Fibroblast of skin of back (primary cell): ENCODE measurements at regions not wholly inside any gene's neighbourhood (a gene's known extent, or its start where the extent isn't known, plus 50 kb on each side); places are given as distances from the start of the nearest gene placed in this dataset.
A peak's percentile ranks its signal among the peaks of the same experiment; 100 is the strongest.

Source experiments
- DNase-seq: peaks from one replicate; pipeline ENCODE4 v3.0.0-alpha.2; 2013

DNA sequence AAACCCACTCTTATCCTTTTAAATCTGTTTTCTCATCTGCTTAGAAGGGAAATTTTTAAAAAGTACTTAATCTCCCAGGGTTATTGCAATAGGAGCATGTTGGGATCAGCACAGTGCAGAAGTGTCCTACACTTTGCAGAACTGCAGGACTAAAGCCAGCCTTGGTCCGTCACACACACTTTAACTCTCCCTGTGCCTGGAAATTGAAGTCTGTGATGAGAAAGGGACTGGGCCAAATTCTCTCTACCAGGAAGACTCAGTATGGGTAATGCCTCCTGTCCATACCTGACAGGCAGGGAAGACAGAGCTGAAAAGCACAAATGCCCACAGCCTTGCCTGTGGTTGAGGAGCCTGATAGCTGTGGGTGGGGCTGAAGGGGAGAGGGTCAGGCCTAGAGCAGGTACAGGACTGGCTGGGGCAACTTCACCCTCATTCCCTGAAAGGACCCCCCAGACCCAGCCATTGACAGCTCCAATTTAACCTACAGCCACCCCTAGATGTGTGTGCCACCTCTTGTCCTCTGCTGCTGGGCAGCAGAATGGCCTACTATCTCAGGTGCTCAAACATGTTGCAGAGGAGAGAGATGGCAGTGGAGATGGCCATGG, 377.2 kb upstream of the KLHL29 start:
- DNase-seq, result no peak

DNA sequence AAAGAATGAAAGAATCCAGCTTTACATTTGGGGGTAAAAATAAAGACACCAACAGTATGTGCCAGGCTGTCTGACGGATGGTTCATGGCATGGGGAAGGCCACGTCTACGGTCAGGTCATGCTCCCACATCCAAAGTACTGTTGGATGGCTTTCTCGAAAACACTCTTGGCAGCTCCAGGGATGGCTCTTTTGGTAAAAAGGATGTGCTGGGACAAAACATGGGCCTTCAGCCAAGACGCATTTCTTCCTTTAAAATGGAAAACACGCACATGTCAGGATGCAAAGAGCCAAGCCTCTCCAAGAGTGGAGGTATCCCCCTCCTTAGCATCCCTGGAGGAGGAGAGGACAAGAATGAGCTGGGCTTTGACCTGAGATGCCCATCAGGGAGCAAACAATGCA, 376.5 kb upstream of the KLHL29 start:
- no peak for DNase-seq

DNA sequence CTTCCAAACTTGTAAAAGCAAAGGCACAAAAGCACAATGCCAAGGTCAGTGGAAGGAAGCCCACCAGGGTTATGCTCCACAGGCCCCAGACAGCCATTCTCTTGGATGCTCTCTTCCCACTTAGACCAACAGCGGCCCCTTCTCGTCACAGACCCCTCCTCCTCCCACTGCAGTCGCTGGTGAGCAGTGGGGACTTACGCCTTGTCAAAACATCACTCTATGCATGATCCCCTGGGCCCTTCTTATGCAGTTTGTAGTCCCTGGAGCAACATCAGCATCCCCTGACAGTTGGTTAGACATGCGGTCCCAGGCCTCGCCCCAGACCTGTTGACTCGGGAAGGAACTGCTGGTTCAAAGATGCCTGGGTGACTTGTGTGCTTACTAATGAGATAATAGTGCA, 376.0 kb upstream of the KLHL29 start:
- DNase-seq, result no peak

DNA sequence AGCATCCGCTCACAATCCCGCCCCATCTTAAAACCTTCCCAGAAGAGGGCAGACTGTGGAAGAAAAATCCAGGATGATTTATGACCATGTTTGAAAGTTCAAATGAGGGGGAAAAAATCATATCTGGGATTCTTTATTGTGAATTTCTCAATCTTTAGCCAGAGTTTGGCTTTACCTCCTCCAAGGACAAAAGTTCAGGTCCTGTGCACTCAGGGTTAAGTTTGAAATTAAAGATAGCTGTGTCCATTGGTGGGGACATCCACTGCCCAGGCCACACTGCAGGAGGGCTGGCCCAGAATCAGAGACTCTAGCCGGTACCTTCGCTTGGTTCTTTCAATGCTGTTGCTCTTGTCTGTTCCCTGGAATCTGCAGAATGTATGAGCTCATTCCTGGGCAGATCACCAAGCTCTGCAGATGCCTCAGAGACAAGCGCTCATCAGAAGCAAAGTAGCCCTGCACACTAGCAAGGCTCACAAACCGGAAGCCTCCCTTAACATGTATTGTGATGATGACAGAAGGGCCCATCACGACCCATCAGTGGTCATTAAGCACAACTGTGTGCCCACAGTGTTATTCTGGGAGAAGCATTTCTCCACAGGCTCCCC, 375.3 kb upstream of the KLHL29 start:
- DNase-seq, result peak; percentile 84

DNA sequence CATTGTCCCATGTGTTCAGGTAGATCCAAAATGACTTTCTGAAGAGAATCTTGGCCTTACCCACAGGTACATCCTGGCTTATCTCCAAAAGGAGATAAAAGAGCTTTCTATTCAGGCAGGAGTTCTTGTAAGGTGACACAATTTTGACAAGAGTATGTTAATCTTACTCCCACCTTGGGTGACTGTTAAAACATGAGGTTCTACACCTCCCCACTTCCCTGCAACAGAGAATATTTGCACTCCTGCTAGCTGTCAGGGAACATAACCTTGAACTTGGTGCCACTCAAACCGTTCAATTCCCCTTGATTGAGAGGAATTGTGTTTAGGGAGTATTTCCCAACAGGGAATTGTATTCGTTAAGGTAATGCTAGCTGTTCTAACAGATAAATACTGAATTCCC, 372.5 kb upstream of the KLHL29 start:
- DNase-seq, result no peak

DNA sequence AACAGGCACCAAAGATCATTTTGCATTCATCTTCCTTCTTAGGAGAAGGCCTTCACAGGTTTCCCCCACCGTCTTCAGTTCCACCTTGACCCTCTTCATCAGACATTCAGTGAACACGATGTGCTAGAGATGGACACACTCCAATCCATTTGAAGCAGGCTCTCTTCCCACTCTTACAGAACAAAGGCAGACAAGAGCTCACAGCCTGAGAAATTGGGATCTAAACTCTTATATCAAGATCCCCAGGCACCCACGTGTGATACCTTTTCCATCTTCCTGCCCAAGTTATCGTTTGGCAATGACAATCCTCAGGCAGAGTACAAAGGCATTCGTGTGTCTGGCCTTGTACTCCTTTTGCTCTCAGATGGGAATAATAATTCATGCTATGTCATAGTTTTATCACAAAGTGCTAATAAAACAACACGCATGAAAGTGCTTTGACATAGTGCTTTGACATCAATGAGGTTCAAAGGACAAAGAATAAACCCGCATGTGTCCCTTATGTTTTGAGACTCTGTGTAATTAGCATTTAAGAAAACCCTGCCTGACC, 369.3 kb upstream of the KLHL29 start:
- no peak for DNase-seq

DNA sequence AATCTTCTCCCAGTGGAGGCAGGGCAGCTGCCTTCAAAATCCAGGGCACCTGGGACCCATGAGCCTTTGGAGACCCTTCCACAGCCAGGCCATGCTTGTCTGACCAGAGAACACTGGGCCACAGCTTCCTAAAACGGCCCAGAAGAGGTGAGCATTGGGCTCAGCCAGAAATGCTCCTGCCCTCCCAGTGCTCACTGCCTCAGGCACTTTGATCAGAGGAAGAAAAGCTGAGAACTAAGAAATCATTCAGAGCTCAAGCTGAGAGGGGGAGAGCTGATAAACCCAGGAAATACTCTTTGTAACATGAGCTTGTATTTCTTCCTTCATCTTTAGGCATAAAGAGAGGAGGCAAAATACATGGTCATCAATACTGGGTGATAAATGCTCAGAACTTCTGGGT, 365.5 kb upstream of the KLHL29 start:
- DNase-seq, result no peak

- no peak for DNase-seq
These were observed 364.3 kb upstream of the KLHL29 start for GRCh38 chr2:23020659-23021058.

DNA sequence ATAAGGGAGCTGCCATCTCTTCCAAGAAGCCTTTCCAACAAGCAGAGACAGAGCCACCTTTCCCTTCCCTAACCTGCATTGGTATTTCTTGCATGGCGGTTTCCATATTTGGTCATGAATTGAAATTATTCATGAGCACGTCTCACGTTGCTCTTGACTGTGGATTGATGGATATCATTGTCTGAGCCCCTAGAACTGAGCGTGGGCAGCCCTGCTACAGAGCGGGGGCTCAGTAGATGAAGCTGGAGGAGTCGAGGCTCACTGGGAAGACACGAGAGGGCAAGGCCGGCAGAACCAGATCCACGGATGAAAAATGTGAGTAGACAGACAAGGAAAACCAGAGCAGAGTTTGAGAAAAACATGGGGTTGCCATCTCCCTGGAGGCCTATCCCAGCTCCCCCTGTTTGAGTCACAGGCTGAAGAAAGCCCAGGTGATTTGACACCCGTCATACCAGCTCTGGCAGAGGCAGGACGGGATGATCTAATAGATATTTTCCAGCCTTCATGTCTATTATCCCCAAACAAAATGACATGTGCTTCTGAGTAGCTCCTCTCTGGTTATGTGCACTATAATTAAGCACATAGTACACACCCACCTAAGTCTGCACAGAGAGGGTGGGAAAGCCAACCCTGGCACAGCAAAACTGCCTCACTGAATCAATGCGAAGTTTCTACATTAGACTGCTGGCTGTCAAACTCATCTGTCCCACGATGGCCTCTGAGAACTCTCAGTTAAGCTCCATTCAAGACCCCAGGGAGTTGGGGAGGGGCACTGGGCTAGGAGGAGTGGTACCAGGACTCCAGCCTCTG, 363.5 kb upstream of the KLHL29 start:
- no peak for DNase-seq

DNA sequence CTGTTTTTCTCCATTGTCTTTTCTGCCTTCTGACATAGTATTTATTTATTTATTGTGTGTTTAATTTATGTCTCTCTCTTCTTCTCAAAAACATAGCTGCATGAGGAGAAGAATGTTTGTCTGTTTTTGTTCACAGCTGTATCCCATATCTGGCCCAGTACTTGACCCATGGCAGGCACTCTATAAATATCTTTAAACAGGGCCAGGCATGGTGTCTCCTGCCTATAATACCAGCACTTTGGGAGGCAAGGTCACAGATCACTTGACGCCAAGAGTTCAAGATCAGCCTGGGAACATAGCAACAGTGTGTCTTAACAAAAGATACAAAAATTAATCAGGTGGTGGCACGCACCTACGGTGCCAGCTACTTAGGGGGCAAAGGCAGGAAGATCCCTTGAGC, 361.3 kb upstream of the KLHL29 start:
- DNase-seq, result no peak

- no peak for DNase-seq
These were observed 358.3 kb upstream of the KLHL29 start for GRCh38 chr2:23026671-23027070.

DNA sequence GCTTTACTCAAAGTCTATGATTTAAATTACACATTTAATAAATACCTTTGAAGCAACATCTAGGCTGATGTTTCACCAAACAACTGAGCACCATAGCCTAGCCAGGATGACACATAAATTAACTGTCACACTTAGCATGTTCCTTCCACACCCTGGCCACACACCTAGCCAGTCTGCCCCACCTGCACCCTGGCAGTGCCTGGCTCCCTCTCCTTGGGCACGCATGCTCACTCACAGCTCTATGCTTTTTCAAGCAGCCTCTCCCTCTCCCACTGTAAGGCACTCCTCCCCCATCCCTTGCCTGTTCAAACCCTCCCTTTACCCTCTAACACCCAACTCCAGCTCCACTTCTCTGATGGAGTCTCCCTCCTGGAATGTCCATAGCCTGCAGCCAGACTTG, 357.6 kb upstream of the KLHL29 start:
- DNase-seq, result no peak

GRCh38 chr2:23028106-23028505, 356.9 kb upstream of the KLHL29 start:
- no peak for DNase-seq

DNA sequence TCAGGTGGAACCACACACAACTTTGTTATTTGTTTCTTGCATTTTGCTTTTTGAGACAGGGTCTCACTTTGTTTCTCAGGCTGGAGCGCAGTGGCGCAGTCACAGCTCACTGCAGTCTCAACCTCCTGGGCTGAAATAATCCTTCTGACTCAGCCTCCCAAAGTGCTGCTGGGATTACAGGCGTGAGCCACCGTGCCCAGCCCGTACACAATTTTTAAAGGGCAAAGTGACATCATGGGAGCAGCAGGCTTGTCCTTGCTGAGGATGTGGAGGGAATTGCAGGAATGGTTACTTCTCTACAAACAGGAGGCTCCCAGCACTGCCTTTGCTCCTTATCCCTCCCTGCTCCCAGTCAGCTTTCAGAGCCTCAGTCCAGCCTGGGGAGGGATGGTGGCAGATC, 355.9 kb upstream of the KLHL29 start:
- no peak for DNase-seq

DNA sequence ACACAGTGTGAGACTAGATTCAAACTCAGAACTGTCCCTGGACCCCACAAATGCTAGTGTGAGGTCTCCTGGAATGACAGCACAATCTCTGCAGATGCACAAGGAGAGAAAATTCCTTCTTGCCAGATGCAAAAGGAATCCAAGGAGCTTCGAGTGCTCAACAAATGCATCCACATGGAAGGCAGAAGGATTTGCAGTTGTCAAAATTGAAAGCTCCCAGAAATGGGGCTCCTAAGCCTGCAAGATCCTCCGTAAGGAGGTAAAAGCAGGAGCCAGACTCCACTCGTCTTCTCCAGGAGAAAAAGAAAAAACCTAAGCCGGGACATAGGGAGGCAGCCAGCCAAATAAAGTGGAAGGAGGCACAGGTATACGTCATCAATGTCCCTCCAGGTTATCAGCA, 355.0 kb upstream of the KLHL29 start:
- DNase-seq, result no peak

DNA sequence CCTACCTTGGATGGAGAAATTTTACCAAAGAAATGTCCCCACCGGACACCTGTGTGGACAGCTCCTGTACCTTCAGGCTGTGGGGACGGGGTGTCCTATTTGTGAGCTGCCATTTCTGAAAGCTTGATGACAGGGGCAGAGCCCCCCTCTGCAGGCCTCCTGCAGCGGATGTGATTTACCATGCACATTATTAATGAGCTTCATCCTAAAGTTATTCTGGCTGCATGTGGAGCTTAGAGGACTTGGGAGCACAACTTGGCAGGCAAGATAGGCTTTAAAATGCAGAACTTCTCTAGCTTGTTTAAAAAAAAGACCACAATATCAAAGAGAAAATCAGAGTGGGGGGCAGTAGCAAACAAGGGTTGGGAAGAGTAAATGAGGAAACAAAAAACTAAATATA, 350.0 kb upstream of the KLHL29 start:
- DNase-seq, result no peak

DNA sequence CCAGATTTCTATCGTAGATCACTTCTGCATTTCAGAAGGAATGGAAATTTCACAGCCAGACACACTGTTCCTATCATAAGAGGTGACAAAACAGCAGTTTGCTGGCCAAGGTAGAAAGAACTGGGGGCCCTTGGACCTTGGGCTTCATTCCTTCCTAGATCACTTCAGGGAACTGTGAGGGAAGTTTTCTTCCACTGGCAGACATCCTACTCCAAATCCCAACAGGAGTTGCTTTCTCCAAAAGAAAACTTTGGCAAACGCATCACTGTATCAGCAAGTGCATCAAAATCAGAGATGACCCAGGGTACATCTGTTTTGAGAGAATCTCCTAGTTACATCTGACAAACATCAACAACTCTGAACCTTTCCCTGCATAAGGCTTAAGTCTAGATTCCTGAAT, 348.4 kb upstream of the KLHL29 start:
- no peak for DNase-seq

- no peak for DNase-seq
These were observed 347.4 kb upstream of the KLHL29 start for GRCh38 chr2:23037596-23037995.

DNA sequence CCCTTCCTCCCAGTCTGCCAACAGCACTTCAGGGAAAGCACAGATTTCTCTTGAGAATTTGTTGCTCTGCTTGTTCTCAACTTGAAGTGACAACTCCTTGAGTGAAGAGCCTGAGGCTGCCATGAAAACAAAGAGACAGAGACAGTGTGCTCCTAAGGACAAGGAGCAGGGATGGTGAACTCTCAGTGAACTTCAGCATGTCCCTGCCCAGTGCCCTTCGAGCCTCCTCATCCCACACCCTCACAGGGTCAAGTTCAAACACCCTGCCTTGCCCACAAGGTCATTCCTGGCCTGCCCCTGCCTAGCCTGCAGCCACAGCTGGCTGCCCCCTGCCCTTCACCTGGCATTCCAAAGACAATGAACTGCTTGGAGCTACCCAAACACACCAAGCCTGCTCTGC, 343.5 kb upstream of the KLHL29 start:
- DNase-seq, result no peak

- DNase-seq, result peak; percentile 14
These were observed 342.6 kb upstream of the KLHL29 start for GRCh38 chr2:23042216-23042906.

- DNase-seq, result no peak
These were observed 334.6 kb upstream of the KLHL29 start for GRCh38 chr2:23050388-23050787.

- DNase-seq, result no peak
These were observed 331.4 kb upstream of the KLHL29 start for GRCh38 chr2:23053601-23054000.

- DNase-seq, result no peak
These were observed 329.7 kb upstream of the KLHL29 start for GRCh38 chr2:23055251-23055650.
